K562 (cell line): ENCODE measurements at regions not wholly inside any gene's neighbourhood (a gene's known extent, or its start where the extent isn't known, plus 50 kb on each side); places are given as distances from the start of the nearest gene placed in this dataset.

Source experiments
- ATAC-seq: fragments of 200-7000 bp; cut with Tn5 transposase; 3 replicates; pipeline ENCODE4 v1.9.1; 2020; ENCODE audit warnings: moderate library complexity
- BruUV-seq: library from RNA; stranded (reverse); fragments of 400-500 nt; replicated peaks from 2 replicates; lab custom pipeline; 2021; lab: Mats Ljungman, UMichigan
- CTCF ChIA-PET: fragments of 300-600 bp; formaldehyde crosslinking; extraction: SDS; loops from one replicate; lab custom pipeline; 2021; ENCODE audit warnings: low intra/inter-chr PET ratio; lab: Yijun Ruan, JAX
- POLR2A ChIA-PET: fragments of 300-600, 350-650 bp; sonication (Branson Sonifier 250); formaldehyde crosslinking; extraction: SDS; loops from one replicate; lab custom pipeline; 2021; ENCODE audit warnings: antibody characterized with exemption, inconsistent platforms; lab: Yijun Ruan, JAX
- DNase-seq, 4 experiments: peaks; one replicate each; pipeline versions ENCODE4 v3.0.0 to v3.0.0-alpha.2; 2011 to 2018; ENCODE audit warnings: low spot score in 3 of 4, mixed read lengths in 3 of 4; ENCODE audit errors: extremely low read depth in 1 of 4
- FAIRE-seq: peaks from 2 replicates; lab custom pipeline; 2011; peaks lifted over from hg19 to GRCh38; lab: Jason Lieb, UNC
- H2AFZ ChIP-seq: 2 replicates; pipeline ENCODE4 v1.6.0; 2011; ENCODE audit warnings: low read depth, low read length, control low read depth, inconsistent platforms
- H3K27ac ChIP-seq: fragments of 200-600 bp; 3 replicates; pipeline ENCODE4 v1.8.0; 2011; ENCODE audit warnings: low read depth, mild to moderate bottlenecking, control low read depth, inconsistent platforms, low read length, moderate library complexity, mixed read lengths; ENCODE audit errors: extremely low read depth
- H3K27me3 ChIP-seq, 2 experiments: fragments of 300-600 bp in 1 of 2; 2 replicates in 1 of 2; 3 replicates in 1 of 2; pipeline versions ENCODE4 v1.6.0 to v1.8.0; 2011; ENCODE audit warnings: inconsistent platforms in 2 of 2, low read length in 2 of 2, mild to moderate bottlenecking in 1 of 2, mixed read lengths in 1 of 2, moderate library complexity in 1 of 2; ENCODE audit not compliant: control insufficient read depth in 2 of 2, insufficient read depth in 2 of 2
- H3K36me3 ChIP-seq: fragments of 300-600 bp; 3 replicates; pipeline ENCODE4 v1.8.0; 2011; ENCODE audit warnings: mild to moderate bottlenecking, low read length, inconsistent platforms; ENCODE audit not compliant: control insufficient read depth, insufficient read depth
- H3K4me1 ChIP-seq, 2 experiments: fragments of 200-600 bp in 1 of 2; replicated peaks in 1 of 2; 2 replicates in 1 of 2; 3 replicates in 1 of 2; pipeline versions ENCODE4 v1.5.1 to v1.8.0; 2011; ENCODE audit warnings: inconsistent platforms in 2 of 2, low read length in 2 of 2, mild to moderate bottlenecking in 1 of 2, mixed read lengths in 1 of 2, moderate library complexity in 1 of 2; ENCODE audit not compliant: control insufficient read depth in 2 of 2, insufficient read depth in 2 of 2
- H3K4me2 ChIP-seq: 2 replicates; pipeline ENCODE4 v1.6.1; 2011; ENCODE audit warnings: low read length, control low read depth, inconsistent platforms, mixed read lengths; ENCODE audit not compliant: insufficient read depth
- H3K4me3 ChIP-seq: fragments of 200-600 bp; sonication (generic), shearing (Covaris generic); 2 replicates; pipeline ENCODE4 v1.5.1; 2016; ENCODE audit warnings: control low read depth, inconsistent platforms
- H3K79me2 ChIP-seq: fragments of 200-600 bp; 3 replicates; pipeline ENCODE4 v1.8.0; 2011; ENCODE audit warnings: low read length, inconsistent platforms; ENCODE audit not compliant: control insufficient read depth, insufficient read depth
- H3K9ac ChIP-seq, 2 experiments: 2 replicates each; pipeline versions ENCODE4 v1.6.0 to v1.6.1; 2011; ENCODE audit warnings: low read depth in 2 of 2, low read length in 2 of 2, control low read depth in 1 of 2, inconsistent platforms in 1 of 2, mild to moderate bottlenecking in 1 of 2, mixed read lengths in 1 of 2; ENCODE audit not compliant: insufficient read depth in 1 of 2
- H3K9me1 ChIP-seq: one replicate; pipeline ENCODE4 v1.6.0; 2011; ENCODE audit warnings: inconsistent platforms, mild to moderate bottlenecking, low read length, moderate library complexity; ENCODE audit not compliant: control insufficient read depth, insufficient read depth
- H3K9me3 ChIP-seq: replicated peaks from 2 replicates; pipeline ENCODE4 v1.5.1; 2011; ENCODE audit warnings: low read depth, low read length, inconsistent platforms; ENCODE audit not compliant: control insufficient read depth, insufficient read depth
- H4K20me1 ChIP-seq: replicated peaks from 2 replicates; pipeline ENCODE4 v1.6.1; 2011; ENCODE audit warnings: low read length, inconsistent platforms, mixed read lengths; ENCODE audit not compliant: control insufficient read depth, insufficient read depth
- HDAC1 ChIP-seq, 2 experiments: fragments of 450-650 bp; IDR thresholded peaks; 2 replicates each; pipeline ENCODE4 v1.6.1; 2016 to 2017; ENCODE audit warnings: inconsistent platforms in 1 of 2, mild to moderate bottlenecking in 1 of 2, moderate library complexity in 1 of 2
- RHOXF2B ChIP-seq: fragments of 250-450 bp; sonication (Bioruptor Pico); conservative IDR thresholded peaks from 2 replicates; pipeline ENCODE4 v1.5.1; 2021
- WGBS: fragments of 100-300 bp; shearing (Covaris generic); methylation state at CpG from one replicate; pipeline ENCODE4 v1.1.6; 2016; ENCODE audit warnings: low coverage, mixed read lengths; ENCODE audit not compliant: insufficient coverage; ENCODE audit errors: missing lambda C conversion rate; 5-methylcytosine and 5-hydroxymethylcytosine counted together
- in situ Hi-C: fragments of 300-500 bp; cut with MboI; formaldehyde crosslinking; loops from 4 replicates; pipeline ENCODE4 v1.15.0; 2018; ENCODE audit warnings: inconsistent platforms, mixed read lengths
- intact Hi-C: fragments of 100-400 bp; cut with micrococcal nuclease; formaldehyde crosslinking; loops from 2 replicates; pipeline ENCODE4 v1.14.2; 2022
- TF ChIP-seq, protein P1 (sequence below): fragments of 450-650 bp; formaldehyde crosslinking; IDR thresholded peaks from 2 replicates; pipeline ENCODE4 v1.4.0; 2020; ENCODE audit warnings: mild to moderate bottlenecking, moderate library complexity
- TF ChIP-seq, protein P2 (sequence below): sonication (generic); formaldehyde crosslinking; IDR thresholded peaks from 2 replicates; pipeline ENCODE4 v1.5.0; 2020; ENCODE audit warnings: missing genetic modification reagents

DNA sequence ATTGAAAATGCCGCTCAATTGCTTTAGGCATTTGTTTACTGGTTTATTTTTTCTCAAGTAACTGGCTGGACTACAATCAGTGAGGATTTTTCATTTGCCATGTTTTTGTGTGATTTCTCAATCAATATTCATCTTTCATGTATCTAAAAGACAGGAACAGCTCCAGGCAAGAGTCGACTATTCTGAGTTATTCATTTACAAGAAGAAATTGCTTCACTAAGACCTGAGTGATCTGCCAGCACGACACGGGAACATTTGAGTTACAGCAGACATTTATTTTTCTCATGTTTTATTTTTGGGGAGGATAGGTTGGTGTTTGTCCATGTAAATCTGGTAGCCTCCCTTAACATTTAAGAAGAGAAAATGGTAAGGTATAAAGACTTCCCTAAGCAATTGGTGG is 124.1 kb downstream of the CBLN4 start:
- CTCF ChIA-PET, result no interaction called here
- BruUV-seq, result no TSS peak

More for the DNA sequence above, 124.1 kb downstream of the CBLN4 start:
- no peak overlapping the region for H3K27ac ChIP-seq
- no peaks in the 10 kb centered on the region for H4K20me1 ChIP-seq
- TF ChIP-seq, protein P1, sequence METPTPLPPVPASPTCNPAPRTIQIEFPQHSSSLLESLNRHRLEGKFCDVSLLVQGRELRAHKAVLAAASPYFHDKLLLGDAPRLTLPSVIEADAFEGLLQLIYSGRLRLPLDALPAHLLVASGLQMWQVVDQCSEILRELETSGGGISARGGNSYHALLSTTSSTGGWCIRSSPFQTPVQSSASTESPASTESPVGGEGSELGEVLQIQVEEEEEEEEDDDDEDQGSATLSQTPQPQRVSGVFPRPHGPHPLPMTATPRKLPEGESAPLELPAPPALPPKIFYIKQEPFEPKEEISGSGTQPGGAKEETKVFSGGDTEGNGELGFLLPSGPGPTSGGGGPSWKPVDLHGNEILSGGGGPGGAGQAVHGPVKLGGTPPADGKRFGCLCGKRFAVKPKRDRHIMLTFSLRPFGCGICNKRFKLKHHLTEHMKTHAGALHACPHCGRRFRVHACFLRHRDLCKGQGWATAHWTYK (CRISPR knock-in tag), result no peak
- TF ChIP-seq, protein P2, sequence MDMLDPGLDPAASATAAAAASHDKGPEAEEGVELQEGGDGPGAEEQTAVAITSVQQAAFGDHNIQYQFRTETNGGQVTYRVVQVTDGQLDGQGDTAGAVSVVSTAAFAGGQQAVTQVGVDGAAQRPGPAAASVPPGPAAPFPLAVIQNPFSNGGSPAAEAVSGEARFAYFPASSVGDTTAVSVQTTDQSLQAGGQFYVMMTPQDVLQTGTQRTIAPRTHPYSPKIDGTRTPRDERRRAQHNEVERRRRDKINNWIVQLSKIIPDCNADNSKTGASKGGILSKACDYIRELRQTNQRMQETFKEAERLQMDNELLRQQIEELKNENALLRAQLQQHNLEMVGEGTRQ, result no peak
- TF ChIP-seq RHOXF2B (CRISPR knock-in tag), result no peak
- TF ChIP-seq HDAC1 (IDR thresholded peaks at IDR 0.05), result no peak
- H3K27me3 ChIP-seq, result no peaks in the 10 kb centered on the region
- DNase-seq (no peak), ATAC-seq (no peak), FAIRE-seq (no peak)
- in situ Hi-C loops, result no loop called here
- H3K9me1 ChIP-seq, result no peaks in the 10 kb centered on the region
- intact Hi-C loops, result no loop called here
- no peaks in the 10 kb centered on the region for H3K4me1 ChIP-seq
- H3K36me3 ChIP-seq, result no peaks in the 10 kb centered on the region
- H3K9me3 ChIP-seq, result no peaks in the 10 kb centered on the region
- WGBS, result 2% methylated on average over 4 of the region's 4 CpGs
- POLR2A ChIA-PET, result no interaction called here
- no peaks in the 10 kb centered on the region for H3K79me2 ChIP-seq
- no peak overlapping the region for H2AFZ ChIP-seq
- H3K4me2 ChIP-seq, result no peak overlapping the region
- no peak overlapping the region for H3K9ac ChIP-seq
- H3K4me3 ChIP-seq, result no peak overlapping the region
